ENCODE measurements at regions not wholly inside any gene's neighbourhood (a gene's known extent, or its start where the extent isn't known, plus 50 kb on each side); places are given as distances from the start of the nearest gene placed in this dataset.

- no peaks in the 10 kb centered on the region for H3K36me3 ChIP-seq (ENCODE audit: control insufficient read depth, insufficient read depth, low read length)
- H3K9me3 ChIP-seq (ENCODE audit: control insufficient read depth, insufficient read depth, low read depth, low read length): no peaks in the 10 kb centered on the region
- H3K27ac ChIP-seq (ENCODE audit: insufficient read depth, low read length): no peak overlapping the region
- DNase-seq (ENCODE audit: low read depth in 2 of 2): no peak
- no peak overlapping the region for H3K4me2 ChIP-seq (ENCODE audit: extremely low read depth, insufficient read depth, low read length)
- no peak overlapping the region for H3K9ac ChIP-seq (ENCODE audit: insufficient read depth, low read length)
- no peaks in the 10 kb centered on the region for H3K4me1 ChIP-seq (ENCODE audit: control insufficient read depth, extremely low read depth, insufficient read depth, low read length)
- no peak overlapping the region for H2AFZ ChIP-seq (ENCODE audit: low read length)
- no peak overlapping the region for H3K4me3 ChIP-seq (replicated peaks in 1 of 4; ENCODE audit: control extremely low read depth in 1 of 4, insufficient read depth in 1 of 4, low read depth in 3 of 4, low read length in 4 of 4)
- no peaks in the 10 kb centered on the region for H3K27me3 ChIP-seq (ENCODE audit: control insufficient read depth, insufficient read depth, low read length)
- no peak for TF ChIP-seq EZH2 (IDR thresholded peaks at IDR 0.05; ENCODE audit: low read length, missing control alignments)
- TF ChIP-seq CTCF (conservative IDR thresholded peaks at IDR 0.05 in 1 of 2, IDR thresholded peaks at IDR 0.05 in 1 of 2; ENCODE audit: low read depth in 1 of 2, low read length in 2 of 2): no peak
- no peaks in the 10 kb centered on the region for H3K79me2 ChIP-seq (ENCODE audit: control insufficient read depth, insufficient read depth, low read length)
- no peaks in the 10 kb centered on the region for H4K20me1 ChIP-seq (ENCODE audit: control insufficient read depth, extremely low read depth, insufficient read depth, low read length)
Measured at GRCh38 chr6:40854592-40854991, 184.4 kb downstream of the UNC5CL start.

DNA sequence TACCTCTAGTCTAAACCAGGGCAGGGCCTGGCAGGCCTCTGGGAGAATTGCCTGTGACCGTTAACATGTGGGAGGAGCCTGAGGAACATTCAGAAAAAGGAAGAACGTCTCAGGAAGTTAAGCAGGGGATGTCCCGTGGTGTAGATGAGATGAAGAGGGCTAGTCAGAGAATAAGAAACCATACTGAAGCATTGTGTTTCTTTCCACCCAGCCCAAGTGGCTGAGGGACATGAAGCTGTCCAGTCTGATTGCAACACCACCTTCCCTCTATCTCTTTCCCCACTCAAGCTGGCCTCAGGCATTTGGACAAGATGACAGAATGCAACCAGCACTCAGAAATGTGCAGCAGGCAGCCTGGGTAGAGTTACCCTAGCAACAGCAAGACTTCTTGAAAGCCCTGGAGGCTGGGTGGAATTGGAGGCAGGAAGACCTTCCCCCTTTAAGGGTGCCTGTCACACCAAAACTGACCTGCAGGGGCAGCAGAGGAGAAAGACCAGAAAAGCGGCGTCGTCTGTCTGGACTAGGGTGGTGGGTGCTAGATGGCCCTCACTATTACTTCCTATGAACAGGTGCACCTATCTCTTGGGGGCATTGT is 186.1 kb downstream of the UNC5CL start:
- TF ChIP-seq EZH2 (IDR thresholded peaks at IDR 0.05; ENCODE audit: low read length, missing control alignments) (no peak), CTCF (conservative IDR thresholded peaks at IDR 0.05 in 1 of 2, IDR thresholded peaks at IDR 0.05 in 1 of 2; ENCODE audit: low read depth in 1 of 2, low read length in 2 of 2) (peak; percentile 31 to 41)
- H3K4me3 ChIP-seq (replicated peaks in 1 of 4; ENCODE audit: control extremely low read depth in 1 of 4, insufficient read depth in 1 of 4, low read depth in 3 of 4, low read length in 4 of 4): no peak overlapping the region
- H4K20me1 ChIP-seq (ENCODE audit: control insufficient read depth, extremely low read depth, insufficient read depth, low read length): no peaks in the 10 kb centered on the region
- DNase-seq (ENCODE audit: low read depth in 2 of 2): no peak
- no peaks in the 10 kb centered on the region for H3K27me3 ChIP-seq (ENCODE audit: control insufficient read depth, insufficient read depth, low read length)
- no peak overlapping the region for H3K9ac ChIP-seq (ENCODE audit: insufficient read depth, low read length)
- no peaks in the 10 kb centered on the region for H3K79me2 ChIP-seq (ENCODE audit: control insufficient read depth, insufficient read depth, low read length)
- no peaks in the 10 kb centered on the region for H3K4me1 ChIP-seq (ENCODE audit: control insufficient read depth, extremely low read depth, insufficient read depth, low read length)
- no peaks in the 10 kb centered on the region for H3K36me3 ChIP-seq (ENCODE audit: control insufficient read depth, insufficient read depth, low read length)
- H3K9me3 ChIP-seq (ENCODE audit: control insufficient read depth, insufficient read depth, low read depth, low read length): no peaks in the 10 kb centered on the region
- no peak overlapping the region for H2AFZ ChIP-seq (ENCODE audit: low read length)
- H3K4me2 ChIP-seq (ENCODE audit: extremely low read depth, insufficient read depth, low read length): no peak overlapping the region
- H3K27ac ChIP-seq (ENCODE audit: insufficient read depth, low read length): no peak overlapping the region

GRCh38 chr6:40849546-40849945 is 189.5 kb downstream of the UNC5CL start:
- no peak for DNase-seq (ENCODE audit: low read depth in 2 of 2)

More at GRCh38 chr6:40849546-40849945, 189.5 kb downstream of the UNC5CL start:
- H3K79me2 ChIP-seq (ENCODE audit: control insufficient read depth, insufficient read depth, low read length): no peaks in the 10 kb centered on the region
- peaks cover 4% of the 10 kb centered on the region for H3K27me3 ChIP-seq (ENCODE audit: control insufficient read depth, insufficient read depth, low read length)
- H3K4me1 ChIP-seq (ENCODE audit: control insufficient read depth, extremely low read depth, insufficient read depth, low read length): no peaks in the 10 kb centered on the region
- no peak overlapping the region for H3K9ac ChIP-seq (ENCODE audit: insufficient read depth, low read length)
- H2AFZ ChIP-seq (ENCODE audit: low read length): no peak overlapping the region
- no peak overlapping the region for H3K27ac ChIP-seq (ENCODE audit: insufficient read depth, low read length)
- H4K20me1 ChIP-seq (ENCODE audit: control insufficient read depth, extremely low read depth, insufficient read depth, low read length): no peaks in the 10 kb centered on the region
- no peak overlapping the region for H3K4me3 ChIP-seq (replicated peaks in 1 of 4; ENCODE audit: control extremely low read depth in 1 of 4, insufficient read depth in 1 of 4, low read depth in 3 of 4, low read length in 4 of 4)
- H3K4me2 ChIP-seq (ENCODE audit: extremely low read depth, insufficient read depth, low read length): no peak overlapping the region
- TF ChIP-seq CTCF (conservative IDR thresholded peaks at IDR 0.05 in 1 of 2, IDR thresholded peaks at IDR 0.05 in 1 of 2; ENCODE audit: low read depth in 1 of 2, low read length in 2 of 2) (no peak), EZH2 (IDR thresholded peaks at IDR 0.05; ENCODE audit: low read length, missing control alignments) (no peak)
- H3K36me3 ChIP-seq (ENCODE audit: control insufficient read depth, insufficient read depth, low read length): no peaks in the 10 kb centered on the region
- no peaks in the 10 kb centered on the region for H3K9me3 ChIP-seq (ENCODE audit: control insufficient read depth, insufficient read depth, low read depth, low read length)

Data from fibroblast of lung (primary cell).